UCSD-AML1 (cell line): ENCODE measurements at regions not wholly inside any gene's neighbourhood (a gene's known extent, or its start where the extent isn't known, plus 50 kb on each side); places are given as distances from the start of the nearest gene placed in this dataset.
A peak's percentile ranks its signal among the peaks of the same experiment; 100 is the strongest.

Experiments used
- DNase-seq: peaks from one replicate; lab custom pipeline; 2025; ENCODE audit not compliant: unreplicated experiment; lab: John Stamatoyannopoulos, UW

DNA sequence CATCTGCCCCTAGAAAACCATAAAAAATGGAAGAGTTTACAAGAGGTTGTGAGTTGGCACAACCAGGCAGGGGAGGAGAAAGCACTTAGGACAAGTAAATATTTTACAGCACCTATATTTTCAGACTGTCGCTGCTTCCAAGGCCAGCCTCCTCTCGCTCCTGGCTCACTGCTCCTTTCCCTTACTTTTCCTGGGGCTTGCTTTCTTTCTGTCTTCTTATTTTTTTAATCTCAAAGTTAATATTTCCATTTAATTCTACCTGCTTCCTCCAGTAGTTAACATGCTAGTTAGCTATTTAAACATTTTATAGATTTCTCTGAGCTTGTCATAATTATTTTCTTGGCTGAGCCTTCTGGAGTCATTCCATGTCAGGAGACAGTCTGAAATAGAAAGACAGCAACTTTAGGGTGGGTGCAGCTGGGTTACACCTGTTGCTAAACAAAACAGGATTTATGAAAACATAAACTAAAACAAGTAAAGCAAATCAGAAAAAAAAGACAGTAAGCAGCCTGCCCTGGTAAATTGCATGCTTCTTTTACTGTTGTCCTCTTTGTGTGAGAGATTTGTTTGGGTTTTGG lies 330.1 kb downstream of the DLEU7 start:
- no peak for DNase-seq

DNA sequence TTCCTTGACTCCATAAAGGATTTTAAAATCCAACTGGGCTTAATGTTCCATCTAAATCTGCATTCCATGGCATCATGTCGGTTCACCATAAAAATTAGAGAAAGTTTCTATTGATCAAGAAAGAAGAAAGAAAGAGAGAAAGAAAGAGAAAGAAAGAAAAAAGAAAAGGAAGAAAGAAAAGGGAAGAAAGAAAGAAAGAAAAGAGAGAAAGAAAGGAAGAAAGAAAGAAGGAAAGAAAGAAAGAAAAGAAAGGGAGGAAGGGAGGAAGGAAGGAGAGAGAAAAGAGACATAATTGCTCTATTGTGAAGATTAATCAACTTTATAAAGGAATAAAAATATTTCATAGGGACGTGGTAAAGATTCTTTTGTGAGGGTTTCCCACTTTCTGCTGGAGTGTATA lies 329.2 kb downstream of the DLEU7 start:
- no peak for DNase-seq

DNA sequence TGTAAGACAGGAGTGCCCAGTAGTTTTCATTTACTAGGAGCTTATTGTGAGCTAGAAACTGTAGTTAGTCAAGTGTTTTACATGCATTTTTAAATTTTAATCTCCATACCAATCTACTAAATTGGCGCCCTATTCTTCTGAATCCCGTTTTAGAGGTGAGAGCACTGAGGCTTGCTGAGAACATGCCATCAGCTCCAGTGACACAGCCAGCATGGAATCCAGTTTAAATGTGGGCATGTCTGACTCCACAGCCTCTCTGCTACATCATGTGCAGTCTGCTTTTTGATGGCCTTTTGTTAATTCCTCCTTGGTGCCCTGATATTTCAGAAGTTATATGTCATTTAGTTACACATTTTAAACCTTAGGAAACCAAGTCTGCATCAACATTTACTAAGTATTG lies 325.4 kb downstream of the DLEU7 start:
- DNase-seq = no peak

DNA sequence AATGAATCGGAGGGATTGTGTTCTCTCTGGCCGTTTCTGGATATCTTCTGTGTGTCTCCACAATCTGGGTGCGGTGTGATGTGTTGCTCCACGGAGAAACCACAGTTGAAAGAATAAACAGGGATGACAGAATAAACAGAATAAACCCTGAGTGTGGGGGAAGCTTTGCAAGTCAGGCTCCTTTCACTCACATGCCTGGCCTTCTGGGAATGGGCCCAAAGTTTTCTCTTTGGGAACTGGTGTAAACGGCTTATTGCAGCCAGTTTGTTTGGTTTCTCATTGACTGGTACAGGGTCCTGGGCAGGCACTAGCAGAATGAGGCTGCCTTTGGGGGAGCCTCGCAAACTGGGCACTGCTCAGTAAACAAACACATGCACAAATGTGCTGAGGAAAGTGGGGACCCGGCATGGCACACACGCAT lies 324.7 kb downstream of the DLEU7 start:
- no peak for DNase-seq

DNA sequence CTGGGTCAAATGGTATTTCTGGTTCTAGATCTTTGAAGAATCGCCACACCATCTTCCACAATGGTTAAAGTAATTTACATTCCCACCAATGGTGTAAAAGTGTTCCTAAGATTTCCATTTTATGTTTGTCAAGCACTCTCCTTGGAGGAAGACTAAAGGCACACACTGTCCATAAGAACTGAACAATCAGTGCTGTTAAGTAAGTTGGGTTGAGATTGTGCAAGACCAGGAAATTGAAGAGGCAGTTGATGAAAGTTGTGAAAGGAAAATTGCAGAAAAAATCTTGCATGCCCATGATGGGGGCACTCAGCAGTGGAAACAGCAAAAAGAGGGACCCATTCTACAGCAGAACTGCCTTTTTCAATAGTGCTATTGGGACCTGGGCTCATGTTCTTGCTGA lies 323.6 kb downstream of the DLEU7 start:
- DNase-seq = no peak

DNA sequence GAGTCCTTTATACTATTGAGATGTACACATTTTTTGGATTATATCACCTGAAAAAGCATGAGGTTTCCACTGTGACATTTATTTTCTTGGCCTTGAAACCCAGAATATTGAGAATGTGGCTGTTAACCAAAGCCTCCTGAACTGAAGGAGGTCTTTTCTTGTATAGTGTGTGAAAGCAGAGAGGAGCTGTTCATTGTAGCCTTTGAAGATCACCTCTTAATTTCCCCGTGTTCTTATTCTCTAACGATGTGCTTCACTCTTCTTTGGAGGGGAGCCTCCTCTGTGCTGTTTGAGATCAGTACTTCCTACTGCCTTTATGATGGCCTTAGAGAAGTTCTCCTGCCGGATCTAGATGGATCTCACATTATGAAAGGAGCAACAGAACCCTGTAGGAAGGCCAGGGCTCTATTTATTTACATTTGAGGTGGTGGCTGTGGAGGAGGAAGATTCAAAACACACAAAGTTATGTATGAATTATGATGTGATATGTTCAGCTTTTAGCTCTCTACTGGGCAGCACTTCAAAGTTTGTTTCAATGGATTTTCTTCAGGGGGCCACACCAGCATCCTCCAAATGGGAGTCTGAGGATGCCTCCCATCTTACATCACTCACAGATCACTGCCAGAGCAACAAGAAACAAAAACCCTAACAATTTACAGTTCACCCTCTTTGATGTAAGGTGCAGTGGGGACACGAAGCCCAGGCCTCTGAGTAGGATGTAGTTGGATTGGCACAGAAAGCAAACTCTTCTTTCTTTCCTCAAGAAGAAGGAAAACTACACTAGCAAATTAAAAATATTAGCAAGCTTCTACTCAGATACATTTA lies 322.3 kb downstream of the DLEU7 start:
- no peak for DNase-seq

DNA sequence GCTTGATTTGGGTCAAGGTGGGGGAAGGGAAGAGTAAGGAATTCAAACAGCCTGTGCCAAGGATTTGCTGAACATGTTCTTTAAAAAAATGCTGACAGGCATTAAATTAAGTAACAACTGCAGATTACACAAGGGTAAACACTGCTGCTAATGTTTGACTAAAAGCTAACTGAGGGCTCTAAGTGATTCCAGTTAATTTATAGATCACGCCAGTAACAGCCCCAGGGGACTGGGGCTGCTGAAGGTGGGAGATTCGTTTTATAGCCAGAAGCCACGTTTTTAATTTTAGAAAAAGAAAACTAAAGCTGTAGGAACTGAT lies 321.7 kb downstream of the DLEU7 start:
- DNase-seq = no peak

DNA sequence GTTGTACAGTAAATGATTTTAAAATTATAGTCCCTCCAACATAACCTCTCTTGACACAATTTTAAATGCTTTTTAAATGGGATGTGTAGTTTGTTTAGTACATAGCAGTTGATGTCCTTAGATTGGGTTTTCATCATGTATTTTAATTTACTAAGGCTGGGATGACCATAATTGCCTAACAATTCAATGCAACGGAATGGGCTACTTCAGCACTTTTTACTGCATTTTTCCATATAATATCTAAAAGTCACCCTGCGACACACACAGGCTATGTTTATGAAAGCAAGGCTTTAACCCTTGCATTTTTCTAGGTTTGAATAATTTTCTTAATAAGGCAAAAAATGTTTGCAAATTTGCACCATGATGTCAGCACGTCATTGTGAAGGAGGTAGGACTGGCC lies 321.0 kb downstream of the DLEU7 start:
- no peak for DNase-seq

DNA sequence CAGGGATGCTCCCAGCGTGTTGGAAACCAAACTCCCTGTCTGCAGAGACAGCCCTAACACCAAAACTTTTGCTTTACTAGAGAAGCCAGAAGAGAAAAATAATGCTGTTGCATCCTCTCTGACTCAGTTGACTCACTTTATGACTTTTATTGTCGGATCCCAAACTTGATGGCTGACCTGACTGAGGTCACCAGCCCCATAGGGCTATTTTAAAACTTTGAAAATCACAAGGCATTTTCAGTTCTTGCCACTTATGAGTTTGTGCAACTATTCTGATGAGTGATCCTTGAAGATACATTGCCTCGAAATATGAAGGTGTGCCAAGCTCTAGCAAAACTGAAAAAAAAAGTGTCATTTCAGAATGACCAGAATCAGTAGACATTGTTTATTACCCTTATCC lies 320.2 kb downstream of the DLEU7 start:
- no peak for DNase-seq

DNA sequence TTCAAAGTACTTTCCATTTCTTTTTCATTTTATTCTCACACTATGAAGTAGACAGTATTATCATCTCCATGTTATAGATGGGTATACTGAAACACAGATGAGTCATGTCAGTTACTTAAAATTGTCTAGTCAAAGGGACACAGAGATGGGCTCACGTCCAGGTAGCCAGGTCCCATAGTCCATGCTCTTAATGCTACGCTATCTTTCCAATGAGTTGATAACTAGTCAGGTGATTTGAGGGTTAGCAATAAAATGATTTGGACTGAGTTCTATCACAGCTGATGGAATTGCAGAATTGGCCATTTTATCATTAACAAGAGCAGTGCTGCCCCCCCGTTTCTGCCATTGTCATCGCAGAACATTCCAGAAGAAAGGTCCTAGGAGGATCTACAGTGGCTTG lies 318.9 kb downstream of the DLEU7 start:
- no peak for DNase-seq

DNA sequence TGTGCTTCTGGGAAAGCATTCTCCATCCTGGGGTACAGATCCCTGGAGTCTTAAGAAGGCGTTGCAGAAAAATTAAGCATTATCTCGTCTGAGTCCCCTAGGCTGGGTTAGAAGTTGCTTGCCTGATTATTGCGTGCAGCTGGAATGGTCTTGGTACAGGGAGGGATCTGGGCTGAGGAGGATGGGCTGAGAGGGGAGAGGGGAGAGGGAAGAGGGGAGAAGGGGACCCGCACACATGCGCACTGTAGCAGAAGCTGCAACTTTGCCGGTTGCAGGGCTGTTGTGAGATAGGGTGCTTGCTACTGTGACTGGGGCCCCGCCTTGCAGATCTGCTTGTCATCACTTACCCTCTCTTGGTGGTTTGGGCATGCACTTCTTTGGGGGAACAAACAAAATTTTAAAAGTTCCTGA lies 316.8 kb downstream of the DLEU7 start:
- DNase-seq = no peak

DNA sequence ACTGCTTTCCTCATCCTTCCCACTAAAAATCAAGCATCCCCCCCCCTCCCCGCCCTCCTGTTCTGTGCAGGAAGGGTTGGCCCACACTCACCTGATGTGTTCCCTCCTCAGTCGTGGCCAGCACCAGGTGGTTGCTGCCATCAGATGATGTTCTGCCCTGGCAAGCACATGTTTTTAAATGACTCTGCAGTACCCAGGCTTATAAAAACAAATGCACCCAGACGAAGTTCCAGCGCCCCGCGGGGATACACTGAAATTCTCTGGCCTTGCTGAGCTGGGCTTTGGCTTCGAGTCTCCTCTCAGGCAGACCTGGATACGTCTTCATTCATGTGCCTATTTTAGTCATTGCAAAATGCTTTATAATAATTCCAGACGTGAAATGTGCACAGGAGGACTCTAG lies 316.3 kb downstream of the DLEU7 start:
- no peak for DNase-seq

DNA sequence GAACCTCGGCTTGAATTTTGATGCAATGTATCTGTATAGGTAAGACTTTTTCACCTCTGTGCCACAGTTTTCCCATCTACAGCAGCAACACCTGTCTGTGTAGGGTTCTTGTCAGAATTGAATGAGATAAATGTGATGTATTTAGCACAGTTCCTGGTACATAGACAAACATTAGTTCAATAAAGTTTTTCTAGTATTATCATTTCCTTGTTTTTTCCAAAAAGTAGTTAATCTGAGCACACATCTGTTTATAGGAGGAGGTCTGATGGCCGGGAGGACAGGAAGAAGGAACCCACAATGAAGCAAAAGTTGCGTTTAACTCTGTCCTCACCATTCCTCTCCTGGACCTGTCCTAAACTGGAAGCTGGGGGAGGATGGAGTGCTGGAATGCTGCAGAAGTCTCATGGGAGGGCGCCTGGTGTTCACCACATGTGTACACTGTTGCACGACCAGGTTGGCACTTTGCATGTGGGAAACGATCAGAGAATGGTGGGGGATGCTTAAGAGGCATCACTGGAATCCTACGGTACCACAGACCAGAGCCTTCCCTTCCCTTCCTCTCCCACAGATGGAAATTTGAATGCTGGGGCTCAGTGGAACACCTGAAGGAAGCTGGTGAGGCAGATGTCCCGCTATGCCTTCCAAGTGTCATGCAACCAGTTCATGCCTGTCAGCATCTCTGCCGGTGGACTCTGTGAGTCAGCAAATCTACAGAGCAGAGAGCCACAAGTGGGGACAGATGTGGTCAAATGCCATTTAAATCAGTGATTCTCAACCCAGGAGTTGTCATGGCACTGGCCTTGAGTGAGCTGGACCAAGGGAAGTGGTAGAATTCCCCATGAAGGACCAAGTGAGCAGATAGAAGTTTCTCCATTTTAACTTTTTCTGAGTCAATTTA lies 315.6 kb downstream of the DLEU7 start:
- DNase-seq = peak; percentile 56

DNA sequence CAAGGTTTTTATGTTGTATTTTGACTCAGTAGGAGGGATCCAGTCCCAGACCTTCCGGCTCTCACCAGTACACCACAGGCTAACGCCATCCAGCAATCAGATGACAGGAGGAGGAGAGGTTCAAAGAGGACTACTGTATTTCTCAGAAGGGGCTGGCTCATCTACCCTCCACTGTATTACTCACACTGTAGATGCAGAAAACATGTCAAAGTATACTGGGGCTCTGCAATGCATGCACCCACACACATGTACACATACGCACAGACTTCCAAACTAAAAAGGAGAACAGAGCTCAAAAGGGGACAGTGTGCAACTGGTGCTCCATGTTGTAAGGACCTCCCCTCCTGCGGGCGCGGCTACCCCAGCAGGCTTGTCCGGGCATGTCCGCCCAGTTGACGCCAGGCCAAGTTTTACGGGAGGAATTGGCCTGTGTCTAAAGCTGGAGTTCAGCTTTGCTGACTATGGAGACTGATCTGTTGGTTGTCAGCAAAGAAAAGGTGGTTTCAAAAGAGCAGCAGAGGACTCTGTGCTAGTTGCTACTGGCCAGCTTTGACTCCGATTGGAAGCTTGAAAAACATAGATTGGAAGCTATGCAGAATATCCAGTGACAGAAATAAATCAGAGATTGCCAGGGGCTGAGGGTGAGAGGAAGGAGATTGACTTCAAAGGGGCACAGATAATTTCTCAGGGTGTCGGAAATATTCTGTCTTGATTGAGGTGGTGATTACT lies 314.2 kb downstream of the DLEU7 start:
- DNase-seq = no peak

DNA sequence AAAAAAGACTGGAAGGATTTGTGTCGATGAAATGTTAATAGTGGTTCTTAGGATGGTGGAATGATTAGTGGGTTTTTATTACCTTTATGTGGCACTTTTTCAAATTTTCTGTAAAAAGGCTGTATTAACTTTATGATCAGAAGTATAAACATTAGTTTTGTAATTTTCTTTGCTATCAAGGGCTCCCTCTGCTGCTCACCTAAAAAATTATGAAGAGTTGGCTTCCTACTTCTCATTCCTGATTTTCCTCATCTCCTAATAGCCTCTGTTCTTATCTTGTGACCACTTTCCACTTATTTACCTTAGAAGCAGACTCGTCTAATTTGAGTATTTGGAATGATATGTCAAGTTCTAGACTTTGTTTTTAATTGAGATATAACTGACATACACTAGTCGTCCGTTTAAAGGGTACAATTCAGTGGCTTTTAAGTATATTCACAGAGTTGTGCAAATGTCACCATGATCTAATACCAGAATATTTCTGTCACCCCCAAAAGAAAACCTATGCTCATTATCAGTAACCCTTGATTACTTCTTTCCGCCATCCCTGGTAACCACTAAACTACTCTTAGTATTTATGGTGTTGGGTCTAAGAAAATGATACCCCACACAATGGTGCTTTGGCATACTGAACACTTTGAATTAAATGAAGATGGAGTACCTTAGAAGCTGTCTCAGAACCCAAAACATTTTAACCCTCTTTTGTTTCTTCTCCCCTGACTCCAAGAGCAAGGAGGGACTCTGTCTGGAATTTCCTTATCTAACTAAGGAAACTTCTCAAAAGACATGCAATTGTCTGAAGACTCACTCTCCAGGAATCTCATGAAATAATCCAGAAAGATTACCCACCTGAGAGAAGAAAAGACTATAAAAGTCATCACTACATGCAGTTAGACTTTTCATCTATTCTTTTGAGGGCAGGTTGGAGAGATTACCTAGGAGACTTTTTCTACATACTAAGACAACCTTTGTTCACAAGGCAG lies 311.3 kb downstream of the DLEU7 start:
- DNase-seq = no peak

DNA sequence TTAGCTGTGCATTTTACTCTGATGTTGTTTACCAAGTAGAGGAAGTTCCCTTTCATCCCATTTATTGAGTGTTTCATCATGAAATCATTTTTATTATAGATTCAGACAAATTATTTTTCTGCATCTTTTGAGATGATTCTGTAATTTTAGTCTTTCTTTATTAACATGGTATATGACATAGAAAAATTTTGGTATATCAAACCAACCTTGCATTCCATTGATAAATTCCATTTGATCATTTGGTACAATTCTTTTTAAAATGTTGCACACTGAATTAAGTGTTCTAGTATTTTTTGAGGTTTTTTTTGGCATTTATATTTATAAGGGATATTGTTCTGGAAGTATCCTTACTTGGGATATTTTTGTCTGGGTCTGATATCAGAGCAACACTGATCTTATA lies 308.4 kb downstream of the DLEU7 start:
- DNase-seq = no peak

DNA sequence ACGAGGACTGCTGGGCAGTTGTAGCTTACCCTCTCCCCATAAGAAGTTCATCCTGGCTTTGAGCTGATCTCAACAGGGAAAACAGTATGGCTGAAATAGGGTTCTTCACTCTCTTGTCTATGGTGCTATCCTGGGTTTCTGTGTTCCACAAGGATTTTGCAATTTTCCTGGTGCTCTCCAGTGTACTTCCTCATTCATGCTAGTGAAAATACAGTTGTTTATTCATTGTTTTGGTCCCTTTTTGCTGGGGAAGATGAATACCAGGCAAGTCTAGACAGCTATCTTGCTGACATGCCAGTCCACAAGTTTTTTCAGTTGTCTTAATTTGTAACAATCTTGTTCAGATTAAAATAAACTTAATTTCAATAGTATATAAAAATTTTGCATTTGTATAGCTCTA lies 306.5 kb downstream of the DLEU7 start:
- DNase-seq = no peak

DNA sequence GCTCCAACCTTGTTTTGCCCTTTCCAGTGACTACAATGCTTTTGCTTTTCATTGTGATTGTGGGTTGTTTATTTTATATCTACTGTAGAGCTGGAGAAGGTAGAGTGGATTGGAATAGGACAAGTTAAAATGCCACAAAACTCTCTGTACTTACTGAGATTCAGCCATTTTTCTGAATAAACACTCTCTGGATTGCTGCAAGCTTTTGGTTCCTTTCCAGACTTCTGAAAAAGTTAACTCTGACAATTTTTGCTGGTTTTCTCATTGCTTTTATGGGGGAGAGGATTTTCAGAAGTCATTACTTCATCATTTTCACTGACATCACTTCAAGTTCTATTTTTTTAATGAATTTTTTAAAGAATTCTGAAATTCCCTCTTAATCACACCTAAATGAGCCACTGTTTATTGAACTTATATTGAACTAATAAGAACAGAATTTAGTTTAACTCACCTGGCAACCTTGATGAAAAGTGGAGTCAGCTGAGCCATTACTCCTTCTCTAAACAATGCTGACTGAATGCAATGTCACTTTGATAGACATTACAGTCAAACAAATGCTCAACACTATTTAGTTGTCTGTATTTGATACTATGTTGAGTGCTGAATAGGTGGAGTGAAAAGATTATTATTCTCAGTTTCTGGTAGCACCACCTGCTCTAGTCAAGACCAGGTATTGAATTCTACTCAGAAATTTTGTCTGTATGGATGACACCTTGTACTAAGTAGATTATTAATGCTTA lies 303.5 kb downstream of the DLEU7 start:
- no peak for DNase-seq

DNA sequence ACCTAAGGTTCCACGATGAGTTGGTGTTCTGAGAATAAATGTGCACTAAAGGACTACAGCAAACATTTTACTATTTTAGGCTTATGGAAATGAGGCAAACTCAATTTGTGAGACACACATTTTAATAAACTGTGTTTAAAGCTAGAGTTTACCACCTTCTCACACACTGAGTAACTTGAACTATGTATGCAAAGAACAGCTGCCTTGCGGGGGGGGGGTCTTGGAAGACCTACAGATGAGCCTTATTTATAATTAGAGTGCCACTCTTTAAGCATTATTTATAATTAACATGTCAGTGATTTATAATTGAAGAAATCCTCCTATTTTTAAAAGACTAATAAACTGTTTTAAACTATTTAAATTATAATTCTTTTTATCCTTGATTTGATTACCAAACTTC lies 300.4 kb downstream of the DLEU7 start:
- no peak for DNase-seq

DNA sequence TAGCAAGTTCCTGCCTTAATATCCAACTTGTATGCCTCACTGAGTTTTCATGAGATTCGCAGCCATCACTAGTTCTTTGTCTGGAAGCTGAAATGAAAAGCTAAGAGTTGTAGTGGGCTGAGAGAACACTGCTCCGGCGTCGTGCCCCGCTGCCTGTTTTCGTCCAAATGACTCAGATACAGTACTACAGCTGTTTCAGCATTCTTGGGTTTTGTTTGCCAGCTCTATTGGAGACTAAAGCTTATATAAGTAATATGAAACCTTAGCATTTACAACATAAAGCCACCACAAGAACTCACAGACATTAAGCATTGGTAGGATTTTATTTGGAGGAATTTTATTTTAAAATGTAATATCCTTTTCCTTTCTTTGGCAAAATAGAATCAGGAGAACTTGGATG lies 299.7 kb downstream of the DLEU7 start:
- DNase-seq = no peak
